ENCODE measurements at regions not wholly inside any gene's neighbourhood (a gene's known extent, or its start where the extent isn't known, plus 50 kb on each side); places are given as distances from the start of the nearest gene placed in this dataset.

- TF ChIP-seq EZH2 (IDR thresholded peaks at IDR 0.05; ENCODE audit: insufficient read depth, low read length) = no peak
- TF ChIP-seq, protein P1, sequence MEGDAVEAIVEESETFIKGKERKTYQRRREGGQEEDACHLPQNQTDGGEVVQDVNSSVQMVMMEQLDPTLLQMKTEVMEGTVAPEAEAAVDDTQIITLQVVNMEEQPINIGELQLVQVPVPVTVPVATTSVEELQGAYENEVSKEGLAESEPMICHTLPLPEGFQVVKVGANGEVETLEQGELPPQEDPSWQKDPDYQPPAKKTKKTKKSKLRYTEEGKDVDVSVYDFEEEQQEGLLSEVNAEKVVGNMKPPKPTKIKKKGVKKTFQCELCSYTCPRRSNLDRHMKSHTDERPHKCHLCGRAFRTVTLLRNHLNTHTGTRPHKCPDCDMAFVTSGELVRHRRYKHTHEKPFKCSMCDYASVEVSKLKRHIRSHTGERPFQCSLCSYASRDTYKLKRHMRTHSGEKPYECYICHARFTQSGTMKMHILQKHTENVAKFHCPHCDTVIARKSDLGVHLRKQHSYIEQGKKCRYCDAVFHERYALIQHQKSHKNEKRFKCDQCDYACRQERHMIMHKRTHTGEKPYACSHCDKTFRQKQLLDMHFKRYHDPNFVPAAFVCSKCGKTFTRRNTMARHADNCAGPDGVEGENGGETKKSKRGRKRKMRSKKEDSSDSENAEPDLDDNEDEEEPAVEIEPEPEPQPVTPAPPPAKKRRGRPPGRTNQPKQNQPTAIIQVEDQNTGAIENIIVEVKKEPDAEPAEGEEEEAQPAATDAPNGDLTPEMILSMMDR (IDR thresholded peaks at IDR 0.05; ENCODE audit: insufficient read depth, low read depth, low read length) = no peak
Measured at GRCh38 chr4:56244681-56245080, 142.6 kb downstream of the AASDH start.
